Neuronal stem cell (in vitro differentiated cells): ENCODE measurements at regions not wholly inside any gene's neighbourhood (a gene's known extent, or its start where the extent isn't known, plus 50 kb on each side); places are given as distances from the start of the nearest gene placed in this dataset.

Source experiments
- DNase-seq: peaks from one replicate; pipeline ENCODE4 v3.0.0-alpha.2; 2013; ENCODE audit warnings: low spot score
- H2AFZ ChIP-seq: one replicate; pipeline ENCODE4 v1.6.1; 2013; ENCODE audit warnings: mild to moderate bottlenecking, low read length, inconsistent platforms
- H2AK5ac ChIP-seq: 2 replicates; pipeline ENCODE4 v1.6.1; 2013; ENCODE audit warnings: low read depth, mild to moderate bottlenecking, inconsistent platforms, low read length, moderate library complexity, mixed read lengths
- H2BK120ac ChIP-seq: 2 replicates; pipeline ENCODE4 v1.6.1; 2013; ENCODE audit warnings: low read depth, mild to moderate bottlenecking, inconsistent platforms, low read length, moderate library complexity, mixed read lengths
- H2BK12ac ChIP-seq: one replicate; pipeline ENCODE4 v1.6.1; 2013; ENCODE audit warnings: low read length, inconsistent platforms
- H2BK15ac ChIP-seq: 2 replicates; pipeline ENCODE4 v1.6.1; 2013; ENCODE audit warnings: mild to moderate bottlenecking, low read length, inconsistent platforms, mixed read lengths
- H2BK5ac ChIP-seq: one replicate; pipeline ENCODE4 v1.6.1; 2013; ENCODE audit warnings: inconsistent platforms, mild to moderate bottlenecking, low read length, moderate library complexity
- H3K14ac ChIP-seq: one replicate; pipeline ENCODE4 v1.6.1; 2013; ENCODE audit warnings: low read length, inconsistent platforms
- H3K18ac ChIP-seq: 2 replicates; pipeline ENCODE4 v1.6.1; 2013; ENCODE audit warnings: low read length, inconsistent platforms
- H3K23ac ChIP-seq: 2 replicates; pipeline ENCODE4 v1.6.1; 2013; ENCODE audit warnings: low read depth, mild to moderate bottlenecking, mixed read lengths, low read length, inconsistent platforms; ENCODE audit not compliant: poor library complexity
- H3K27ac ChIP-seq: replicated peaks from 3 replicates; pipeline ENCODE4 v1.5.1; 2013; ENCODE audit warnings: low read length, inconsistent platforms
- H3K27me3 ChIP-seq, 3 experiments: 2 replicates each; pipeline ENCODE4 v1.6.1; 2013; ENCODE audit warnings: low read length in 3 of 3, mild to moderate bottlenecking in 2 of 3, inconsistent platforms in 1 of 3, low read depth in 1 of 3, mixed read lengths in 1 of 3, moderate library complexity in 1 of 3; ENCODE audit not compliant: control insufficient read depth in 3 of 3, insufficient read depth in 3 of 3
- H3K36me3 ChIP-seq, 2 donors: replicated peaks in 1 of 2; 2 replicates each; pipeline ENCODE4 v1.6.1; 2013; ENCODE audit warnings: low read length in 2 of 2; ENCODE audit not compliant: control insufficient read depth in 2 of 2, insufficient read depth in 2 of 2
- H3K4ac ChIP-seq: 2 replicates; pipeline ENCODE4 v1.6.1; 2013; ENCODE audit warnings: inconsistent platforms, mild to moderate bottlenecking, low read length, moderate library complexity
- H3K4me1 ChIP-seq, 2 donors: 1 replicate in 1 of 2; 2 replicates in 1 of 2; pipeline ENCODE4 v1.6.1; 2013; ENCODE audit warnings: low read length in 2 of 2, low read depth in 1 of 2; ENCODE audit not compliant: control insufficient read depth in 2 of 2, insufficient read depth in 1 of 2
- H3K4me2 ChIP-seq: one replicate; pipeline ENCODE4 v1.6.1; 2013; ENCODE audit warnings: mild to moderate bottlenecking, low read length, inconsistent platforms; ENCODE audit not compliant: insufficient read depth, poor library complexity, severe bottlenecking
- H3K4me3 ChIP-seq, 2 donors: 2 replicates each; pipeline ENCODE4 v1.5.1; 2013; ENCODE audit warnings: low read length in 2 of 2, mild to moderate bottlenecking in 2 of 2, inconsistent platforms in 1 of 2, moderate library complexity in 1 of 2
- H3K79me1 ChIP-seq: one replicate; pipeline ENCODE4 v1.6.1; 2013; ENCODE audit warnings: low read depth, mild to moderate bottlenecking, inconsistent platforms, low read length, moderate library complexity
- H3K9ac ChIP-seq: one replicate; pipeline ENCODE4 v1.6.1; 2013; ENCODE audit warnings: mild to moderate bottlenecking, low read depth, low read length, inconsistent platforms; ENCODE audit not compliant: poor library complexity
- H3K9me3 ChIP-seq, 2 donors: replicated peaks in 1 of 2; 2 replicates each; pipeline versions ENCODE3 to v1.6.1; 2013; ENCODE audit warnings: low read length in 2 of 2, mild to moderate bottlenecking in 2 of 2, inconsistent platforms in 1 of 2, low read depth in 1 of 2, mixed read lengths in 1 of 2, moderate library complexity in 1 of 2; ENCODE audit not compliant: control insufficient read depth in 2 of 2, insufficient read depth in 1 of 2
- H4K8ac ChIP-seq: one replicate; pipeline ENCODE4 v1.6.1; 2013; ENCODE audit warnings: low read depth, mild to moderate bottlenecking, inconsistent platforms, low read length, moderate library complexity
- H4K91ac ChIP-seq: one replicate; pipeline ENCODE4 v1.6.1; 2013; ENCODE audit warnings: low read length, low read depth, mild to moderate bottlenecking, inconsistent platforms; ENCODE audit not compliant: poor library complexity
- WGBS, 2 donors: extraction: QIAGEN DNeasy Blood & Tissue Kit; methylation state at CpG; one replicate each; pipeline ENCODE4 v1.1.7; 2013; ENCODE audit warnings: missing lambda C conversion rate in 2 of 2, mixed read lengths in 1 of 2; ENCODE audit not compliant: insufficient read length in 2 of 2, insufficient replicate concordance in 1 of 2; ENCODE audit errors: extremely low coverage in 2 of 2; 5-methylcytosine and 5-hydroxymethylcytosine counted together

- H3K27me3 ChIP-seq = no peaks in the 10 kb centered on the region
- no CpG with 5 or more reads among the region's 3 CpGs for WGBS, 2 donors
- H3K18ac ChIP-seq = no peak overlapping the region
- no peak overlapping the region for H3K27ac ChIP-seq
- no peak overlapping the region for H3K4ac ChIP-seq
- no peak overlapping the region for H2AFZ ChIP-seq
- H3K4me2 ChIP-seq = no peak overlapping the region
- H3K79me1 ChIP-seq = no peaks in the 10 kb centered on the region
- H3K4me1 ChIP-seq = peaks cover 5 to 17% of the 10 kb centered on the region in 2 donors
- H2BK15ac ChIP-seq = no peak overlapping the region
- no peak overlapping the region for H3K23ac ChIP-seq
- no peak overlapping the region for H4K91ac ChIP-seq
- H2BK120ac ChIP-seq = no peak overlapping the region
- H3K14ac ChIP-seq = no peak overlapping the region
- H2AK5ac ChIP-seq = no peak overlapping the region
- H2BK12ac ChIP-seq = no peak overlapping the region
- H4K8ac ChIP-seq = no peak overlapping the region
- no peak overlapping the region for H3K4me3 ChIP-seq
- H3K9me3 ChIP-seq = no peaks in the 10 kb centered on the region
- H3K36me3 ChIP-seq = no peaks in the 10 kb centered on the region
- H2BK5ac ChIP-seq = no peak overlapping the region
- no peak for DNase-seq
- no peak overlapping the region for H3K9ac ChIP-seq
These were observed 546.0 kb upstream of the TBL1XR1 start for GRCh38 chr3:177743173-177743890.

- no peak overlapping the region for H2AFZ ChIP-seq
- H2BK5ac ChIP-seq = no peak overlapping the region
- no peak overlapping the region for H3K9ac ChIP-seq
- no peaks in the 10 kb centered on the region for H3K27me3 ChIP-seq
- no peak overlapping the region for H3K14ac ChIP-seq
- WGBS, 2 donors = no CpG with 5 or more reads among the region's 6 CpGs
- no peak overlapping the region for H2BK120ac ChIP-seq
- H3K4me2 ChIP-seq = no peak overlapping the region
- no peaks in the 10 kb centered on the region for H3K79me1 ChIP-seq
- no peak overlapping the region for H3K23ac ChIP-seq
- H2AK5ac ChIP-seq = no peak overlapping the region
- no peak overlapping the region for H3K27ac ChIP-seq
- H4K91ac ChIP-seq = no peak overlapping the region
- H3K36me3 ChIP-seq = no peaks in the 10 kb centered on the region
- no peak overlapping the region for H3K18ac ChIP-seq
- H3K4ac ChIP-seq = no peak overlapping the region
- H2BK12ac ChIP-seq = no peak overlapping the region
- no peak overlapping the region for H4K8ac ChIP-seq
- H3K4me1 ChIP-seq = peaks cover 5 to 15% of the 10 kb centered on the region in 2 donors
- DNase-seq = no peak
- H3K4me3 ChIP-seq = no peak overlapping the region
- H3K9me3 ChIP-seq = no peaks in the 10 kb centered on the region
- H2BK15ac ChIP-seq = no peak overlapping the region
These were observed 547.8 kb upstream of the TBL1XR1 start for GRCh38 chr3:177744873-177745606.

- Histone ChIP-seq H3K4me2 (no peak overlapping the region), H4K91ac (no peak overlapping the region), H2BK15ac (no peak overlapping the region), H2AFZ (no peak overlapping the region), H3K4ac (no peak overlapping the region), H3K18ac (no peak overlapping the region), H3K36me3 (no peaks in the 10 kb centered on the region), H3K27ac (no peak overlapping the region), H2AK5ac (no peak overlapping the region), H2BK12ac (no peak overlapping the region), H3K9ac (no peak overlapping the region), H3K79me1 (no peaks in the 10 kb centered on the region), H2BK5ac (no peak overlapping the region), H3K14ac (no peak overlapping the region), H3K27me3 (no peaks in the 10 kb centered on the region), H3K9me3 (no peaks in the 10 kb centered on the region), H3K4me3 (no peak overlapping the region), H4K8ac (no peak overlapping the region), H3K23ac (no peak overlapping the region), H2BK120ac (no peak overlapping the region), H3K4me1 (peaks cover 2 to 9% of the 10 kb centered on the region in 2 donors)
- no peak for DNase-seq
- no CpG with 5 or more reads among the region's 3 CpGs for WGBS, 2 donors
These were observed 548.3 kb upstream of the TBL1XR1 start for GRCh38 chr3:177745607-177746005.

GRCh38 chr3:177746337-177746933 lies 549.2 kb upstream of the TBL1XR1 start:
- Histone ChIP-seq H2BK120ac (no peak overlapping the region), H3K23ac (no peak overlapping the region), H3K18ac (no peak overlapping the region), H2BK5ac (no peak overlapping the region), H3K36me3 (no peaks in the 10 kb centered on the region), H3K27ac (peak overlapping the region; percentile 40), H3K4me1 (peaks cover 2 to 7% of the 10 kb centered on the region in 2 donors), H2BK12ac (no peak overlapping the region), H3K27me3 (no peaks in the 10 kb centered on the region), H4K8ac (no peak overlapping the region), H3K14ac (no peak overlapping the region), H3K9ac (no peak overlapping the region), H2AK5ac (no peak overlapping the region), H3K4me3 (no peak overlapping the region), H3K4ac (no peak overlapping the region), H2BK15ac (no peak overlapping the region), H2AFZ (peak overlapping the region; percentile 69), H4K91ac (no peak overlapping the region), H3K79me1 (no peaks in the 10 kb centered on the region), H3K4me2 (no peak overlapping the region), H3K9me3 (no peaks in the 10 kb centered on the region)
- WGBS, 2 donors = no CpG with 5 or more reads among the region's 3 CpGs
- no peak for DNase-seq
